ENCODE measurements at regions not wholly inside any gene's neighbourhood (a gene's known extent, or its start where the extent isn't known, plus 50 kb on each side); places are given as distances from the start of the nearest gene placed in this dataset.

DNA sequence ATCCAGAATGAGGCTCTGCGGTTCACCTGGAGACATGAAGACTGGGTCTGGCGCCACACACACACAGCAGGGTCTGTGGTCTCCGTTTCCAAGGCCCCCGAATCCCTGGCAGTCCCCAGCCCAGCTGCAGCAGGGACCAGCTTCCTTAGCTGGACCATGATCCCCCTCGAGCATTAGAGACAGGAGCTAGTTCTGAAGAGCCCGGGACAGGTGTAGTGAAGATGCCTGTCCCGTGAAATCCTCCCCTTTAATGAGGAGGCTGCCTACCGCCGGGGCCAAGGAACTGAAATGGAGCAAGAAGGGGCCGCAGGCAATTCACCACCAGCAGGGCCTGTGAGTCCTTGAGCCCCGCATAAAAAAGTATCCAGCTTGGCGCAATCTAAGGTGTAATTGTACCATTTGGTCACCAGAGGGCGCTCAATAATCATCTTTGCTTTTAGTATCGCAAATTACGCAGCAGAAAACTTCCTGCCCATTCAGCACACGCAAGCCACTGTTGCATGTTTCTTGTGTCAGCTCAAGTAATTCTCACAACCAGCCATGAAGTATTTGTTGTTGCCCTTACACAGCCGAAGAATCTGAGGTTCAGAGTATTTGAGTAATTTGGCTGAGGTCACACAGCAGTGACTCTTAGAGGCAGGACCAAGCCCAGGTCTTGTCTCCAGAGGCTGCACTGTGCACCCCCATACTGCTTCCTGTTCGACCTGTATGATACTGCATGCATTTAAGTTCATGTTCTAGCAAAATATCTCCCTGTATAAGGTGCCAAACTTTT is 54.3 kb upstream of the PPP2R5C start:
- peak; percentile 94 for FAIRE-seq

- no peak for FAIRE-seq
Measured at GRCh38 chr14:101707863-101708620, 53.5 kb upstream of the PPP2R5C start.

DNA sequence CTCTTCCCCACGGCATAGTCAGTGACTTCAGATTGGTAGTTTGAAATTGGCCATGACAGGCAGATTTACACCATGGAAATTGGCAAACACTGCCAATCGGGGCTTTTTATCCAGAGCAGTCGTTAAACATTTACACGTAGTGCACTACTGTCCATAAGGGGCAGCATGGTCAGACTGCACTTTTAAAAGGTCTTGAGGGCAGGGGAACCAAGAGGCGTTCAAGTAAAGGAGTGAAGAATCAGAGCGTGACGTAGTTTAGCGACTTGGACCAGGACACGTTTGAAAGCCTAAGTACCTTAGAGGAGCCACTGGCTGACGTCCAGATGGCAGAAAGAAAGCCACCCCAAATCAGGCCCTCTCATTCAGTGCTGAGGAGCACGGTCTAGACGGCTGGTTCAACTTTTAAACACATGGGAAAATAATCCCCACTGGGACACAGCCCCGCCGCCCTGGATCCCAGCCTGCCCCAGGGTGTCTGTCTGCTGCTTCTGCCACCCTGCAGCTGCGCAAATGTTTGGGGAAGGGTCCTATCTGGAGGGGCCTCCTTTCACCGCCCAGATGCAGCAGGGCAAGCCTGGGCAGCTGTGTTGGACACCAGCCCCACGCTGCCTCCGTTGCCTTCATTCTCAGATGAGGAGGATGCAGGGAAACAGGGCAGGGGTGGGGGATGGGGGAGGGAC is 52.5 kb upstream of the PPP2R5C start:
- FAIRE-seq: no peak

- FAIRE-seq: no peak
Measured at GRCh38 chr14:101709533-101709881, 52.0 kb upstream of the PPP2R5C start.

- FAIRE-seq: no peak
Measured at GRCh38 chr14:101709962-101710931, 51.3 kb upstream of the PPP2R5C start.

- no peak for FAIRE-seq
Measured at GRCh38 chr14:101711041-101711856, 50.3 kb upstream of the PPP2R5C start.

Data from A204.1 (cell line).